ENCODE measurements at regions not wholly inside any gene's neighbourhood (a gene's known extent, or its start where the extent isn't known, plus 50 kb on each side); places are given as distances from the start of the nearest gene placed in this dataset.
A peak's percentile ranks its signal among the peaks of the same experiment; 100 is the strongest.
"Not testable (repeated sequence)": the region's sequence is repeated elsewhere in the genome, so short reads cannot be mapped to it uniquely, and the experiment has no call there.

DNA sequence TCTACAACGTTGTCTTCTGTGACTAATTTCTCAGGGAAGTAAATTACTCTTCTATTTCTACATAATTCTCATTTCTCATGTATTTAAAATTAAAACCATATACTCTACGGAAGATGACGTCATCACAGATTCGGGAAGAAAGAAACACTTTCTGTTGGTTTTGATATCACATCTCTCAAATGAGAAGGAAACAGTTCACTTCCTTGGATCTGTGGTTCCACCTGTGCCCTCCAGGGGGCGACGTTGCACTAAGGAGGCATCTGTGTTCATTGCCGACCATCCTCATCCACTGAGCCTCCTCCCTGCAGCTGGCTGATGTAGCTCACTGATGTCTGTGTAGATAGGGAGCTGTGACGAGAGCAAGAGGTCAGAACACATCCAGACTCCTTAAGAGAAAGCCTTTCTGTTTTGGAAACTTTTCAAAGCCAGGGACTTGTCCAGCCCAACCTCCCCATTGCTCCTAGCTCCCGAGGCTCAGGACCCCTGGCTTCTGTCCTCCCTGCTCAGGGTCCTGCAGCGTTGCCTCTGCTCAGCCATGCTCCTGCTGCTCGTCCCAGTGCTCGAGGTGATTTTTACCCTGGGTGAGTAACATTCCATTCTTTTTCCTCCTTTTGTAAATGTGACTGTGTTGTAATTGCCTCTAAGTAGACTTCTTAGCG is 172.7 kb upstream of the OR4E1 start:
- TF ChIP-seq, protein P1, sequence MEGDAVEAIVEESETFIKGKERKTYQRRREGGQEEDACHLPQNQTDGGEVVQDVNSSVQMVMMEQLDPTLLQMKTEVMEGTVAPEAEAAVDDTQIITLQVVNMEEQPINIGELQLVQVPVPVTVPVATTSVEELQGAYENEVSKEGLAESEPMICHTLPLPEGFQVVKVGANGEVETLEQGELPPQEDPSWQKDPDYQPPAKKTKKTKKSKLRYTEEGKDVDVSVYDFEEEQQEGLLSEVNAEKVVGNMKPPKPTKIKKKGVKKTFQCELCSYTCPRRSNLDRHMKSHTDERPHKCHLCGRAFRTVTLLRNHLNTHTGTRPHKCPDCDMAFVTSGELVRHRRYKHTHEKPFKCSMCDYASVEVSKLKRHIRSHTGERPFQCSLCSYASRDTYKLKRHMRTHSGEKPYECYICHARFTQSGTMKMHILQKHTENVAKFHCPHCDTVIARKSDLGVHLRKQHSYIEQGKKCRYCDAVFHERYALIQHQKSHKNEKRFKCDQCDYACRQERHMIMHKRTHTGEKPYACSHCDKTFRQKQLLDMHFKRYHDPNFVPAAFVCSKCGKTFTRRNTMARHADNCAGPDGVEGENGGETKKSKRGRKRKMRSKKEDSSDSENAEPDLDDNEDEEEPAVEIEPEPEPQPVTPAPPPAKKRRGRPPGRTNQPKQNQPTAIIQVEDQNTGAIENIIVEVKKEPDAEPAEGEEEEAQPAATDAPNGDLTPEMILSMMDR (conservative IDR thresholded peaks at IDR 0.05; ENCODE audit: low read depth, low read length) = peak; percentile 68
- DNase-seq (ENCODE audit: low read depth) = no peak

DNA sequence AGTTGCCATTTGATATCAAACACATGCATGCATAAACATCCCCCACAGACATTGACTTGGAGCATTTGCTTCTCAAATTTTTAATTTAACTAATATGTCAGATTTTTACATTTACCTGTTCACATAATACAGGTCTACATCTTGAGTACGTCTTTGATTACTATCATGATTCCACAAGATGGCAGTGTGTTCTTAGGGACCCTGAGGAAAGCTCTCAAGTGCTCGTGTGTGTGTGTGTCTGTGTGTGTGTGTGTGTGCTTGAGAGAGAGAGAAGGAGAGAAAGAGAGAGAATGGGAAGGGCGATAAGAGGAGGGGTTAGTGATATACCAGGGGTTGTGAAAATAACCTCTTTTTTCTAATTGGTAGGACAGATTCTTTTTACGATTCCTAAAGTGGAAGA is 167.1 kb upstream of the OR4E1 start:
- no peak for DNase-seq (ENCODE audit: low read depth)
- TF ChIP-seq, protein P1 (conservative IDR thresholded peaks at IDR 0.05; ENCODE audit: low read depth, low read length) = no peak
- no peak overlapping the region for H3K4me3 ChIP-seq (ENCODE audit: low read length)

More for the DNA sequence above, 172.7 kb upstream of the OR4E1 start:
- H3K4me3 ChIP-seq (ENCODE audit: low read length) = no peak overlapping the region

DNA sequence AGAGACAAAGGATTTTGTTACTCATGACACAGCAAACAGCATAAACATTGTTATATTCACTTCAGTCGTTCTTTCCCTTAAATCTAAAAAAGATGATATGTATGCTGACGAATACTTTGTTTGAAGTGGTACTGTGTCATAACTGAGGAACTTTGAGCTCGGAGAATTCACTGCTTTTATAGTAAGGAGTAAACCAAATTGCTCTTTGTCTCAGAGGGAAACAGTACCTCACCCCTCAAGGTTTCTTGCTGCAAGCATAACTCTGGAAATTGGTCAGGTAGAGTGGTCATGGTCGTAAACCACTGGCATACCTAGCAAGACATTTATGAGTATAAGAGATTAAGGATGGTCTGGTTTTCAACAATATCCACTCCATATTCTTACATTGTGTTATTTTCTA is 160.2 kb upstream of the OR4E1 start:
- H3K4me3 ChIP-seq (ENCODE audit: low read length) = no peak overlapping the region
- TF ChIP-seq, protein P1 (conservative IDR thresholded peaks at IDR 0.05; ENCODE audit: low read depth, low read length) = no peak
- DNase-seq (ENCODE audit: low read depth) = no peak

DNA sequence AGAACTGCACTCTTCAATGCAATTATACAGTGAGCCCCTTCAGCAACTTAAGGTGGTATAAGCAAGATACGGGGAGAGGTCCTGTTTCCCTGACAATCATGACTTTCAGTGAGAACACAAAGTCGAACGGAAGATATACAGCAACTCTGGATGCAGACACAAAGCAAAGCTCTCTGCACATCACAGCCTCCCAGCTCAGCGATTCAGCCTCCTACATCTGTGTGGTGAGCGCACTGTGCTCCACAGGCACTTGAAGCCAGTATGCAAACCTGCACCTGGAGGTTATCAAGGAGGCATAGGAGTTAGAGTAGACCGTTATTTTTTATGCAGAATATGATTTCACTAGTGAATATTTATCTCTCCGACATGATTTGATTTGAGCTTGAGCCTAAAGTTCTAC is 152.2 kb upstream of the OR4E1 start:
- H3K4me3 ChIP-seq (ENCODE audit: low read length) = no peak overlapping the region
- no peak for DNase-seq (ENCODE audit: low read depth)
- TF ChIP-seq, protein P1 (conservative IDR thresholded peaks at IDR 0.05; ENCODE audit: low read depth, low read length) = no peak

DNA sequence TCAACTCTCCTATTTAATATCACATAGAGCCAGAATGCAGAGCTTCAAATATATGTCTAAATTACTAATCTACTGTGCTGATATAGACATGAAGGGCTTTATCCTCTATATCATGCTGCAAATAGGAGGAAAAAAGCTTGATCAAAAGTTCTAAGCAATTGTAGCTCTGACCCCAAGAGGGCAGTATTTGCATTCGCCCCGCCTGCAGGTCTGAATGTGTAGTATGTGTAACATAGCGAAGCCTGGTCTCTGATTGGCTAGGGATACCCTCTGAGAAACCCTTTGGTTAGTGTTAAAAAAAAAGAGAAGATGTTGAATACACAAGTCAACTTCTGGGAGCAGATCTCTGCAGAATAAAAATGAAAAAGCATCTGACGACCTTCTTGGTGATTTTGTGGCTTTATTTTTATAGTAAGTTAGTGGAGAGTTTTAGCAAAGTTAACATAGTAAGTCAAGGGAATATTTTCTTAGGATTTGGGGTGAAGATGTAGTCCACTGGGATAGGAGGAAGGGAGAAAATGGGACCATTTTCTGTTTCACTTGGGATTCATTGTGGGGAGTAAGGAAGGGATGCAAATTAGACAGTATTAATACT is 151.6 kb upstream of the OR4E1 start:
- TF ChIP-seq, protein P1 (conservative IDR thresholded peaks at IDR 0.05; ENCODE audit: low read depth, low read length) = peak; percentile 57
- DNase-seq (ENCODE audit: low read depth) = no peak
- H3K4me3 ChIP-seq (ENCODE audit: low read length) = no peak overlapping the region

DNA sequence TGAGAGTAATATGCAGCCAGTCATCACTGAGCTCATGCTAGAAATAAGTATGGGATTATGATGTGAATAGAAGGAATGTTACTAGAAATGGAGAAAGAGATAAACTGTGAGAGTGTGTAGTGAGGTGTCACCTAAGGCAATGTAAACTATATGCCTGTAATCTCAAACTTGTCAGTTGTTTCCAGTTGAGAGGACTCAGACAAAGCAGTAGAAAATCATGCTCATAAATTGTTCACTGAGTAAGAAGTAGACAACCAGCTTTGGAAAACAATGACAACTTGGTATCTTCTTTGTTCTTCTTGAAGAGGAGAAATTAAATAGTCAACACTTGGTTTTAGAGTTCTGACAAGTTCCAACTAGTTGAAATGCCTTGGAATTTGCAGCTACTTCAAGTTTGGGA is 148.5 kb upstream of the OR4E1 start:
- DNase-seq (ENCODE audit: low read depth) = no peak
- no peak overlapping the region for H3K4me3 ChIP-seq (ENCODE audit: low read length)
- TF ChIP-seq, protein P1 (conservative IDR thresholded peaks at IDR 0.05; ENCODE audit: low read depth, low read length) = no peak

DNA sequence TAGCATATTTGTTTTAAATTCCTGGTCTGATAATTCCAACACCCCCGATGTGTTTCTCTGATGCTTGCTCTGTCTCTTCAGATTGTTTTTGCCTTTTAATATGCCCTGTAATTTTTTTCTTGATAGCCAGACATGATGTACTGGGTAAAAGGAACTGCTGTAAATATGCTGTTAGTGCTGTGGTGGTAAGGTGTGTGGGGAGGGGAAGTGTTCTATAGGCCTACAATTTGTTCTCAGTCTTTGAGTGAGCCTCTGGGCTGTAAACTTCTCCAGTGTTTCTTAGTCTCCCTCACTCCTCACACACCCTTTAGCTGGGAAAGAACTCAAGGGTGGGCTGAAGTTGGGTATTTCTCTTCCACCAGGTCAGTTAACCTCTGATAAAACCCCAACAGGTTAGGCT is 147.0 kb upstream of the OR4E1 start:
- no peak for DNase-seq (ENCODE audit: low read depth)
- TF ChIP-seq, protein P1 (conservative IDR thresholded peaks at IDR 0.05; ENCODE audit: low read depth, low read length) = no peak
- no peak overlapping the region for H3K4me3 ChIP-seq (ENCODE audit: low read length)

DNA sequence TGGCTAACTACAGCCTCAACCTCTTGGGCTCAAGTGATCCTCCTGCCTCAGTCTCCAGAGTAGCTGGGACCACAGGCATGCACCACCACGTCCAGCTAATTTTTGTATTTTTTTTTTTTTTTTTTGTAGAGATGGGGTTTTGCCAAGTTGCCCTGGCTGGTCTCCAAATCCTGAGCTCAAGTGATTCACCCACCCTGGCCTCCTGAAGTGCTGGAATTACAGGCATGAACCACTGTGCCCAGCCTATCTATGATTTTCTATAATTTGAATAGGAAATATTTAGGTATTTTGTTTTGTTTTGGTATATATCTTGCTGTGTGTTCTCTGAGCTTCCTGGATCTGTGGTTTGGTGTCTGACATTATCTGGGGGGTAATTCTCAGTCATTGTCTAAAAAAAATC is 146.3 kb upstream of the OR4E1 start:
- DNase-seq (ENCODE audit: low read depth); H3K4me3 ChIP-seq (ENCODE audit: low read length): not testable (repeated sequence)

DNA sequence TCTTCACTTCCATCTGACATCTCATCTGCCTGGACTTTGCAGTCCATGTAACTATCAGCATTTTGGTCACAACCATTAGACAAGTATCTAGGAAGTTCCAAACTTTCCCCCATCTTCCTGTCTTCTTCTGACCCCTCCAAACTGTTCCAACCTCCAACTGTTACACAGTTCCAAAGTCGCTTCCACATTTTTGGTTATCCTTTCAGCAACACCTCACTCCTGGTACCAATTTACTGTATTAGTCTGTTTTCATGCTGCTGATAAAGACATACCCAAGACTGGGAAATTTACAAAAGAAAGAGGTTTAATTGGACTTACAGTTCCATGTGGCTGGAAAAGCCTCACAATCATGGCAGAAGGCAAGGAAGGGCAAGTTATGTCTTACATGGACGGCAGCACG is 143.4 kb upstream of the OR4E1 start:
- not testable (repeated sequence) for DNase-seq (ENCODE audit: low read depth); H3K4me3 ChIP-seq (ENCODE audit: low read length)

All from retinal pigment epithelial cell (primary cell).